ENCODE measurements at regions not wholly inside any gene's neighbourhood (a gene's known extent, or its start where the extent isn't known, plus 50 kb on each side); places are given as distances from the start of the nearest gene placed in this dataset.

- TF ChIP-seq, protein P1, sequence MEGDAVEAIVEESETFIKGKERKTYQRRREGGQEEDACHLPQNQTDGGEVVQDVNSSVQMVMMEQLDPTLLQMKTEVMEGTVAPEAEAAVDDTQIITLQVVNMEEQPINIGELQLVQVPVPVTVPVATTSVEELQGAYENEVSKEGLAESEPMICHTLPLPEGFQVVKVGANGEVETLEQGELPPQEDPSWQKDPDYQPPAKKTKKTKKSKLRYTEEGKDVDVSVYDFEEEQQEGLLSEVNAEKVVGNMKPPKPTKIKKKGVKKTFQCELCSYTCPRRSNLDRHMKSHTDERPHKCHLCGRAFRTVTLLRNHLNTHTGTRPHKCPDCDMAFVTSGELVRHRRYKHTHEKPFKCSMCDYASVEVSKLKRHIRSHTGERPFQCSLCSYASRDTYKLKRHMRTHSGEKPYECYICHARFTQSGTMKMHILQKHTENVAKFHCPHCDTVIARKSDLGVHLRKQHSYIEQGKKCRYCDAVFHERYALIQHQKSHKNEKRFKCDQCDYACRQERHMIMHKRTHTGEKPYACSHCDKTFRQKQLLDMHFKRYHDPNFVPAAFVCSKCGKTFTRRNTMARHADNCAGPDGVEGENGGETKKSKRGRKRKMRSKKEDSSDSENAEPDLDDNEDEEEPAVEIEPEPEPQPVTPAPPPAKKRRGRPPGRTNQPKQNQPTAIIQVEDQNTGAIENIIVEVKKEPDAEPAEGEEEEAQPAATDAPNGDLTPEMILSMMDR (IDR thresholded peaks at IDR 0.05; ENCODE audit: borderline replicate concordance, extremely low read depth, low read length, poor library complexity, severe bottlenecking), result no peak
- no peak for TF ChIP-seq EZH2 (IDR thresholded peaks at IDR 0.05; ENCODE audit: borderline replicate concordance, low read depth, low read length, severe bottlenecking)
Observed at GRCh38 chr7:69172357-69173077, 425.8 kb upstream of the AUTS2 start.

All from DND-41 (cell line).